PC-9 (cell line): ENCODE measurements at regions not wholly inside any gene's neighbourhood (a gene's known extent, or its start where the extent isn't known, plus 50 kb on each side); places are given as distances from the start of the nearest gene placed in this dataset.

Source experiments
- CTCF ChIP-seq: fragments of 200-600 bp; sonication (generic); conservative IDR thresholded peaks from 2 replicates; pipeline ENCODE4 v1.6.1; 2017; ENCODE audit warnings: mixed run types, antibody characterized with exemption, mild to moderate bottlenecking, moderate library complexity
- EZH2 ChIP-seq: fragments of 200-600 bp; sonication (generic); IDR thresholded peaks from 2 replicates; pipeline ENCODE4 v1.8.0; 2017; ENCODE audit warnings: antibody characterized with exemption, low read depth

DNA sequence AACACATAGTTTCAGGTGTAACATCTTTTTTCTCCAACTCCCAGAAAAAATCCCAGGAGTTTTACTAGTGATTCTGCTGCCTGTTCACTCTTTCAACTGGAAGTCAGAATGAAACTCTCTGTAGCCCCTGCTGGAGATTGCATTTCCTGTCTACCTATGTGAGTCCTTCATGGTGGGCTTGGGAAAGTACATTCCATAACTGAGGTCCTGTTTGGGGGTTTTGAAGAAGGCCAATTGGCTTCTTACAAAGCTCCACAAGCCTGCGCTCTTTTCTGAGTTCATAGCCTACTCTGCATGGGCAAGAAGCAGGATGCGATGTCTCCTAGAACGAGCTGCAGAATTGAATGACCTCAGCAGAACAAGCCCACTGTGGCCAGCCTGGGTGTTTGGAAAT is 86.7 kb downstream of the LYZL2 start:
- TF ChIP-seq CTCF (no peak), EZH2 (no peak)
